Erythroblast (primary cell): ENCODE measurements at regions not wholly inside any gene's neighbourhood (a gene's known extent, or its start where the extent isn't known, plus 50 kb on each side); places are given as distances from the start of the nearest gene placed in this dataset.

ENCODE experiments used
- DNase-seq, 2 experiments: peaks; one replicate each; lab custom pipeline; 2025; lab: John Stamatoyannopoulos, UW
- GATA1 ChIP-seq: IDR thresholded peaks from 2 replicates; pipeline ENCODE4 v1.6.1; 2011; ENCODE audit warnings: low read depth, mild to moderate bottlenecking, control low read depth, low read length, moderate library complexity
- POLR2A ChIP-seq: IDR thresholded peaks from 2 replicates; pipeline ENCODE4 v1.6.1; 2011; ENCODE audit warnings: mild to moderate bottlenecking, low read length

DNA sequence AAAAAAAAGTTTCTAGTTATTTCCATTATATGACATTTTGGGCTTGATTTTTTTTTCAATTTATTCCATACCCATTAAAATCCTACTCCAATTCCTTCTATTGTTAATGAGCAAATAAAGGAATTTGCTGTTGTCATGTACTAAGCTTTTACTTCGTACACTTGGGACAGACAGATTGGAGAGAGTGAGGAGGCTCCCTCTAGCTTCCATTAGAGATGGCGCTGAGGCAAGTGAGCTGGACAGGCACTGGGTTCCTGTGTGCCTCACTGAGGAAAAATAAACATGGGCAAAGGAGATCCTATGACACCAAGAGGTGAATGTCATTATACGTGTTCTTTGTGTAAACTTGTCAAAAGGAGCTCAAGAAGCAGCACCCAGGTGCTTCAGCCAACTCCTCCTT is 441.1 kb upstream of the MDFIC2 start:
- DNase-seq = no peak
- no peak for TF ChIP-seq POLR2A
- no peak for TF ChIP-seq GATA1

DNA sequence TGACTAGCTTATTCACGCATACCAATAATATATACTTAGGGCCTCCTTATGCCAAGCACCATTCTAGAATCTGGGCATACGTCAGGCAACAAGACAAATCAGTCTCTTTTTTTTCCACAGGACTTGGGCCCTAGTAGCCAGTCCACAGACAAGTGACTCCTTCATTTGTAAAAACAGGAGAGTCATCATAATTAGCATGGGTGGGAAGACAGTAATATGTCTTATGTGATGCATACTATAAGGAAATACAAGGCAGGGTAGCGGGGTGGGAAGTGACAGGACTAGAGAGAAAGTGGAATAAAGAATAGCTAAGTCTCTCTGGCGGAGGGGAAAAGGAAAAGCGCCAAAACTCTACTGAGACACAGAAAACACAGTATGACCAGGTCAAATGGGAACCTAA is 439.6 kb upstream of the MDFIC2 start:
- DNase-seq = no peak
- no peak for TF ChIP-seq POLR2A

DNA sequence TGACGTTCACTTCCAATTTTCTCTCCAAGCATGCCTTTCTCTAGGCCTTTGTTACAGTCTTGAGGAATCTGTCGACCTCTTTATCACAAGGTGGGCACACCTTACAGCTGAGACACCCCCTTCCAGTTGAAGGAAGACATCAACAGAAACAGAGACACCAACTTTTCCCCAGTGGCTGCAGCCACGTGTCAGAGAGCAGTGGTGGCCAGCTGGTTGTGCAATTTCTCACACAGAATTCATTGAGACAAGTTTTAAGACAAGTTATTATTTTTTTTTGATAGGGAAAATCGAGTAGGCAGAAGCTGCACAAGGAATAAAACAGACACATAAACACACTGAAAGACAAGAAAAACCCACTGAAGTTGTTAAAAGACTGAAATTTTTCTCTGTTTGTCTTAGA is 436.7 kb upstream of the MDFIC2 start:
- no peak for DNase-seq
- no peak for TF ChIP-seq GATA1
- TF ChIP-seq POLR2A = no peak

DNA sequence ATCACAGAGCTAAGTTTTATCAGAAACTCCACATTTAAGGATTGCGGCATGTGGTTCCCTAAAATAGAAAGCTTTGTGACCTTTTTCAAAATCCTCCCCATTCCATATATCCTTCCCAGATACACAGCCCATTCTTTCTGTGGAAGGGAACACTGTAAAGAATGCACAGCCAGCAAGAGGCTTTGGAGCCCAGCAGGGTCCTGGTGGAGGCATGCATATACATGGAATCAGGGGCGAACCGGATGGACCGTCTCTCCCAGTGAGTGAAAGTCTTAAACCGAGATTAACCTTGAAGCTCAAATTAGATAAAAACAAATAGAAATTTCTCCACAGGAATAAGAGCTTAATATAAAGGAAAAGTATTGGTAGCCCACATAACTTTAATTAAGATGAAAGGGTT is 436.2 kb upstream of the MDFIC2 start:
- TF ChIP-seq POLR2A = no peak
- no peak for TF ChIP-seq GATA1
- DNase-seq = no peak

DNA sequence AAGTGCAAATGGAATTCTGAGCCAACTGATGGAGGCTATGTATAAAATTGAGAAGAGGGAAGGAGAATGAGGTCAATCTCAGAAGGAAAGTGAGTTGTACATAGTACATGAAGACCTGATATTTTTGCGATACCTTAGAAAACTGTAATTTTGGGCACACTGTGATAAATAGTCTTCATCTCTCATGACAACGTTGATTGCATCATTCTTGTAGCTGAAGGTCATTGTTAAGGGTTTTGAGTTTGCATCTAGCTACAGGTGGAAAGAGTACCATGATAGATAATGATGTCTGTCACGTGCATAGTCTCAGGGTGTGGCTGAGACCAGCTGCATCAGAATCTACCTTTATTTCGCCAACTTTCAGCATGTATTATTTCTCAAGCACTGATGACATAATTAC is 435.4 kb upstream of the MDFIC2 start:
- DNase-seq = no peak
- TF ChIP-seq POLR2A (no peak), GATA1 (no peak)

DNA sequence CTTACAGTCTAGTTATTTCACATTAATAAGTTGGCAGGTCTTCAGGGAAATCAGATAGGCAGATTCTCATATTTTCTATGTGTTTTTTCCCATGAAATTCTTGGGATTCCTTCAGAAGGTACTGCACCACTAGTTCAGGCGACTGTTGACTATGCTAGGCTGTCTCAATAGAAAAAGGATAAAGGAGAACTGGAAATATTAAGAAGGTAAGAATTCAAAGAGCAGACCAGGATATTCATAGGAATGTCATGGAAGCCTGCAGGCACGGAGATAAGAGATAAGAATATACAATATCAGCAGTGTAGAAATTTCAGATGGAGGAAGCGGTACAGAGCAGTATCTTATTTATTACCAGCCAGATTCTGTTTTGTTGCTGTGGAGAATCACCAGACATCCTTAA is 432.1 kb upstream of the MDFIC2 start:
- no peak for DNase-seq
- TF ChIP-seq POLR2A (no peak), GATA1 (no peak)

DNA sequence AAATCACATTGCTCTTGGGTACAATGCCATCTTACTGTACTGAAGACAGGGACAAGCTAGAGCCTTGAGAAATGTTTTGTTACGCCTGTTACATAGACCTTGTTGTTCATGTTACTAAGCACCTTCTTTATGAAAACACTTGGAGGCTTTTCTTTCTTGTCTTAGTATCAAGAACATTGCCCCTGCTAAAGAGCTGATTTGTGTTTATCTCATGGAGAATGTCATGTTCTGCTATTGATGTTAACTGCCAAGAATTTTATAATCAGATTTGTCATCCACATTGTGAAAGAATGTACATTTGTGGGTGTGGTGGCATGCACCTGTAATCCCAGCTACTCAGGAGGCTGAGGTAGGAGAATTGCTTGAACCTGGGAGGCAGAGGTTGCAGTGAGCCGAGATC is 431.3 kb upstream of the MDFIC2 start:
- no peak for DNase-seq

DNA sequence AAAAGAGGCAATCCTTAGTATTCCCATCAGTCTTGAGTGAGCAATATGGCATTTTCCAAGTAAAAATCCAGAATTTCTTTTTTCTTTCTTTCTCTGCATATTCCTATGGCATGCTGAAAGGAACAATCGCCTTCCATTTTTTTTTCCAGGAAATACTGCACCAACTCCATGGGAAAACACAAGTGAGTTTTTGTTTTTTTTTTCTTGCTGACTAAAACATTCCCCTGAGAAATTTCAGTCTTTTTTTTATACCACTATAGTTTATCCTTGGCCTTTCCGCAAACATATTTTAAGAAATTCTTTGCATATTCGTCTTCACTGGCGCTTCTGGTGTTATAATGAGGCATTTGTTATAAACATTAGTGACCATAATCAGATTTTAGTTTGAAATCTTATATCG is 429.6 kb upstream of the MDFIC2 start:
- TF ChIP-seq POLR2A = no peak
- TF ChIP-seq GATA1 = no peak
- DNase-seq = no peak

More for the DNA sequence above, 431.3 kb upstream of the MDFIC2 start:
- TF ChIP-seq POLR2A (no peak), GATA1 (no peak)

DNA sequence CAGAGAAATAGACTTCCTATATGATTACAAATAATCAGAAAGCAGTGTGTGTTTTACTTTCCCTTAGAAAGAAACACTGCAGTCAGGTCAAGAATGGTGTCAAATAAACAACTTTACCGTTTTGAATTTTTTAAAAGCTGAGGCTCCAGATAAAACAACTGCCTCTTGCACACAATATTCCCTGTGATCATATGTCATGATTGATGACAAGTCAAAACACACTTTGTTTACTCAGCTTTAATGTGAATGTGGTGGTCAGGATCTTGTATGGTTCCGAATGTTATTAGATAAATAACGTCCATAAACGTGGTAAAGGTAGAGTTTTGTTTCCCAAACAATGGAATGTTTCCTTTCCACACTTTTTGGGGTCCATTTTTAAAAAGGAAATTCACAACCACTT is 428.4 kb upstream of the MDFIC2 start:
- TF ChIP-seq POLR2A = no peak
- no peak for TF ChIP-seq GATA1

DNA sequence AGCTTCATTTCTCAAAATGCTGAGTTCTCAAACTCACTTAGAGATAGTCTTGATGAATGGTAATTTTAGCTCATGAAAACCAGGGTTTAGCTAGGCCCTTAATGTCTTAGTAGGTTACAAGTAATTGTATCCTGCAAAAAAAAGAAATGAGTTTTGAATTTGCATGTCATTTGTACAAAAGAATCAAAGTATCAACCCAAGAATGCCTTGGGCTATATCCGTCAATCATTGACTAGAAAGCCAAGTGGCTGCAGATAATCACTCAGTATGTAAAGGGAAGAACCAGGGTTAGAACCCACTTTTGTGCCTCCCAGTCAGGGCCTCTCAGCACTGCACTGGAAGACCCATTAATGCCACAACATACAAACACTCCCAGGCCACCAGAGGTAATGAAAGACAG is 427.6 kb upstream of the MDFIC2 start:
- no peak for TF ChIP-seq POLR2A
- no peak for TF ChIP-seq GATA1

More for the DNA sequence above, 428.4 kb upstream of the MDFIC2 start:
- DNase-seq = no peak

DNA sequence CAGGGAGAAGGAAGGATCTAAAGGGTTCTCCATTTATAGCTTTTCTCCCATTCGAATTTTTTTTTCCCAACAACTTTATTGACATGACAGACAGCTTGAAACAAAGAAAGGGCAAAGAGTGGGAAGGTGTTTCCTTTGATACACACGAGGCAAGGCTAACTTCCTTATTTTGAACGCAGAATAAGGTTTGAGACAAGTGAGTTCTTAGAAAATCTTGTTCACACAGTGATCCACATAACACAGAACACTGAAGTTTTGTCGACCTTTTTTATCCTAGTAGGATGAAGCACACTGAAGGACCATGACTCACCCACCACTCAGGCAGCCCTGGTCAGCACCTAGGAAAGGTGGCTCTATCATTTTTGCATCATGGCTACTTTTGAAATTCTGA is 425.8 kb upstream of the MDFIC2 start:
- no peak for DNase-seq
- TF ChIP-seq POLR2A (no peak), GATA1 (no peak)

More for the DNA sequence above, 427.6 kb upstream of the MDFIC2 start:
- no peak for DNase-seq

DNA sequence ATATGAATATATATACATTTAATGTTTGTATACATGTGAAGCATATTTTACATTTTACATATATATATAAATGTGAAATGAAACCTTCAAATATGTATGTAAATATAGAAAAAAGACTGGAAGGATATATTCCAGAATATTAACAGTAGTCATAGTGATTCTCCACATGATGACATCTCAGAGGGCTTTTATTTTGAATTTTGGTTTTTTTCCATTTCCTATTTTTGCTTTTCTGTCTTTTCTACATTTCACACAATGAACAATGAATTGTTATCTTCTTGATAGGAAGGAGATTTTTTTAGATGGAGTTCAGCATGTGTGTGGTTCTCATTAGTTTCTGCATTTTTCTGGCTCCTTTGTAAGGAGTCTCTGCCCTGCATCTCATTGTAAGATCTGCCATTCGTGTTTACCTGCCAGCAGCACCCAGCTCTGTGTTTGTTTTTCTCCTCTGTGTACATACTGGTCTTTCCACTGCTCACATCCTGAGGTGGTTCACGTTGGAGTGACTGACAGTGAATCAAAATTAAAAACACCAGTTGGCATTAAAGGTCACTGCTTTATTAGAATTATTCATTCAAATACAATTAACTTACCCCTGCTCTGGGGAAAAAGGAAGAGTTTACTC is 425.3 kb upstream of the MDFIC2 start:
- no peak for TF ChIP-seq GATA1
- no peak for TF ChIP-seq POLR2A
- DNase-seq = no peak

DNA sequence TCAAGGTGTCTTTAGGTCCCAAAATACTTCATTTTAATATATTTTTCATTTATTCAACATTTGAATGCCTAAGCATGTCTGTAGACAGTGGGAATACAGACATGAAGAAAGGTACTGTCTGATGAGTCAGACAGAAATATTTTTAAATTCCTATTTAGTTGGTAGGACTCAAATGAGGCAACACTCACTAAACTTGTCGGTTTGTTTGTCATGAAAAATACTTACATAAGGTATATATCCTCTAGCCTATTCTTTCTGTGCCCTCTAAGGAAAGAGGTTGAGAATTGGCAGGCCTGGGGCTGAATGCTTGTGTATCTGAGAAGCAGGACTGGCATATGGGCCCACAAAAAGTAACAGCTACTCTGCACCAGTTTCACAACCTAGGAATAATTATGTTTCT is 423.6 kb upstream of the MDFIC2 start:
- no peak for DNase-seq
- TF ChIP-seq GATA1 (no peak), POLR2A (no peak)

DNA sequence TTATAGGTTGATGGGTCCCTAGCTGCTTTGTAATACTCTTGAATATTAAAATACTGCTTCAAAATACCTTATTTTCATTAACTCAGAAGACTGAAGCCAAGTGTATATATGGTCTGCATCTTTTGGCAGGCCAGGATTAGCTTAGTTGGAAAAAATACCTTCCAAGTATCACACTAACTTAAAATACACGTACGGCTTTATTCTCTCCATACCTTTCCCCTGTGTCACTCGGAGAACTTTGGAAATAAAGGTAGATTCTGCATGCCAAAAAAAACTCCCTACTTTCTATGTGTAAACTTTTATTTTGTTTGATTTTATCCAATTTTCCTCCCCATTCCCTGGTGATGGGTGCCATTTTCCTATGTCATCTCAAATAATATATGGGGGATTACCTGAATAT is 422.3 kb upstream of the MDFIC2 start:
- no peak for DNase-seq
- TF ChIP-seq GATA1 (no peak), POLR2A (no peak)

DNA sequence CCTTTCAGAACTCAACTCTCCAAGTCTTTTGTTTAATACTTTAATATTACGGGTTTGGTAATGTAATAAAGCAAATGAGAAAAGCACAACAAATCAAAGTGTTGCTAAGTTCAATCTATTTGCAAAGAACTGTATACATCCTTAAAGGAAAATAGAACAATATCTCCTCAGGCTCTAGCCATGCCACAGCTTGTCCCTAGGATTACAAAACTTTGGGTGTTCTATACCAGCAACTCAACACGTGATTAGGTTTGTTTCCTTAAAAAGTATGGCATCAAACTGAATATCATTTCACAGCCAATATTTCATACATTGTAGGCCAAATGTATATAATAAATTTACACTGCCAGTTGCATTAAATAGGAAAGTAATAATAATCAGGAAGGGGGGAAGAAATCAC is 418.6 kb upstream of the MDFIC2 start:
- TF ChIP-seq POLR2A = no peak
- TF ChIP-seq GATA1 = no peak
- DNase-seq = no peak
